OCI-LY7 (cell line): ENCODE measurements at regions not wholly inside any gene's neighbourhood (a gene's known extent, or its start where the extent isn't known, plus 50 kb on each side); places are given as distances from the start of the nearest gene placed in this dataset.

Source experiments
- EZH2phosphoT487 ChIP-seq: fragments of 200-600 bp; sonication (generic); IDR thresholded peaks from 2 replicates; pipeline ENCODE4 v1.6.1; 2018; ENCODE audit warnings: low read depth, borderline replicate concordance, mild to moderate bottlenecking, mixed run types, antibody characterized with exemption, low read length, moderate library complexity, mixed read lengths
- TF ChIP-seq, protein P1 (sequence below): fragments of 200-600 bp; sonication (generic); conservative IDR thresholded peaks from 2 replicates; pipeline ENCODE4 v1.5.1; 2014; ENCODE audit warnings: mild to moderate bottlenecking, antibody characterized with exemption, low read length, moderate library complexity, mixed read lengths

DNA sequence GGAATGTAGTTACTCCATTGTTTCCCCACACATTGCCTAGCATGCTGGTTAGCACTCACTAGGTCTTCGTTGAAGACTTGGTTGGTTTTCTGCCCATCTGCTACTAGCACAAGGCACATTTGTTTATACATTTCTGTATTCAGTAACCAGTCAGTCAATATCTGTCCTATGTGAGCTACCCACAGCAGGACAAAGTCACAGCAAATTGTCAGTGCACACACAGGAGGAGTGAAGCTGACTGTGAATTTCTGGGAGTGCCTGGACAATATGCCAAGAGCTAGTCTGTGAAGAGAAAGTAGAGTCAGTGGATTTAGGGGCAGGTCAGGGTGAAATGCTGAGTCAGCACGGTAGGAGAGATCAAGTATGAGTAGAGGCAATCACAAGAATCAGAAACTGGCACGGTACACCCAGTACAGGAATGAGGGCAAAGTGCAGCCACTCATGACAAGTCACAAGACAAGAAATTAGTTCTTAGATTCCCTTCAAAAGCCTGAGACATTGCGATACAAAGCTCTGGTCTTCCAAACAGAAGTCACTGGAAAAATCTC is 1049.8 kb upstream of the POU3F4 start:
- TF ChIP-seq, protein P1, sequence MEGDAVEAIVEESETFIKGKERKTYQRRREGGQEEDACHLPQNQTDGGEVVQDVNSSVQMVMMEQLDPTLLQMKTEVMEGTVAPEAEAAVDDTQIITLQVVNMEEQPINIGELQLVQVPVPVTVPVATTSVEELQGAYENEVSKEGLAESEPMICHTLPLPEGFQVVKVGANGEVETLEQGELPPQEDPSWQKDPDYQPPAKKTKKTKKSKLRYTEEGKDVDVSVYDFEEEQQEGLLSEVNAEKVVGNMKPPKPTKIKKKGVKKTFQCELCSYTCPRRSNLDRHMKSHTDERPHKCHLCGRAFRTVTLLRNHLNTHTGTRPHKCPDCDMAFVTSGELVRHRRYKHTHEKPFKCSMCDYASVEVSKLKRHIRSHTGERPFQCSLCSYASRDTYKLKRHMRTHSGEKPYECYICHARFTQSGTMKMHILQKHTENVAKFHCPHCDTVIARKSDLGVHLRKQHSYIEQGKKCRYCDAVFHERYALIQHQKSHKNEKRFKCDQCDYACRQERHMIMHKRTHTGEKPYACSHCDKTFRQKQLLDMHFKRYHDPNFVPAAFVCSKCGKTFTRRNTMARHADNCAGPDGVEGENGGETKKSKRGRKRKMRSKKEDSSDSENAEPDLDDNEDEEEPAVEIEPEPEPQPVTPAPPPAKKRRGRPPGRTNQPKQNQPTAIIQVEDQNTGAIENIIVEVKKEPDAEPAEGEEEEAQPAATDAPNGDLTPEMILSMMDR = no peak
- no peak for TF ChIP-seq EZH2phosphoT487
